ENCODE measurements at regions not wholly inside any gene's neighbourhood (a gene's known extent, or its start where the extent isn't known, plus 50 kb on each side); places are given as distances from the start of the nearest gene placed in this dataset.

- Histone ChIP-seq H3K36me3 (no peaks in the 10 kb centered on the region), H3K9me3 (no peaks in the 10 kb centered on the region), H3K4me1 (no peaks in the 10 kb centered on the region), H3K27me3 (no peaks in the 10 kb centered on the region), H3K9ac (ENCODE audit: low read depth in 2 of 2, low read length in 2 of 2) (no peak overlapping the region), H3K4me3 (no peak overlapping the region), H3K27ac (no peak overlapping the region)
- no peak for DNase-seq
- intact Hi-C loops (cut with DNase I), result no loop called here
- TF ChIP-seq CTCF (IDR thresholded peaks at IDR 0.05), result no peak
Measured at GRCh38 chr14:71317385-71318096, 410.3 kb downstream of the PCNX1 start.

- Histone ChIP-seq H3K9me3 (no peaks in the 10 kb centered on the region), H3K9ac (ENCODE audit: low read depth in 2 of 2, low read length in 2 of 2) (no peak overlapping the region), H3K4me3 (no peak overlapping the region), H3K27me3 (no peaks in the 10 kb centered on the region), H3K4me1 (no peaks in the 10 kb centered on the region), H3K36me3 (no peaks in the 10 kb centered on the region), H3K27ac (no peak overlapping the region)
- no peak for DNase-seq
- TF ChIP-seq CTCF (IDR thresholded peaks at IDR 0.05), result no peak
- intact Hi-C loops (cut with DNase I), result no loop called here
Measured at GRCh38 chr14:71318097-71318459, 410.8 kb downstream of the PCNX1 start.

- no peak for TF ChIP-seq CTCF (IDR thresholded peaks at IDR 0.05)
- Histone ChIP-seq H3K27me3 (no peaks in the 10 kb centered on the region), H3K36me3 (no peaks in the 10 kb centered on the region), H3K4me1 (no peaks in the 10 kb centered on the region), H3K27ac (peak overlapping the region; percentile 97), H3K4me3 (peak overlapping the region; percentile 60), H3K9me3 (no peaks in the 10 kb centered on the region), H3K9ac (ENCODE audit: low read depth in 2 of 2, low read length in 2 of 2) (peak overlapping the region in 1 of 2 donors; percentile 91)
- intact Hi-C loops (cut with DNase I), result loop anchor here (5.0 to 10.0 kb wide), 2 partner anchors 185 to 433 kb away; no protein-coding TSS in a partner anchor
- DNase-seq, result no peak
Measured at GRCh38 chr14:71319666-71320065, 412.4 kb downstream of the PCNX1 start.

- Histone ChIP-seq H3K4me3 (peak within 1 kb of the TSS; percentile 60), H3K27me3 (no peaks in the 10 kb centered on the region), H3K27ac (peak within 1 kb of the TSS; percentile 97), H3K4me1 (no peaks in the 10 kb centered on the region), H3K9me3 (no peaks in the 10 kb centered on the region), H3K9ac (ENCODE audit: low read depth in 2 of 2, low read length in 2 of 2) (peak within 1 kb of the TSS; percentile 91 to 98), H3K36me3 (no peaks in the 10 kb centered on the region)
- DNase-seq, result peak; percentile 98
- no peak for TF ChIP-seq CTCF (IDR thresholded peaks at IDR 0.05)
- intact Hi-C loops (cut with DNase I), result loop anchor here (5.0 to 10.0 kb wide), 2 partner anchors 185 to 432 kb away; no protein-coding TSS in a partner anchor
Measured at GRCh38 chr14:71320107-71320733, 413.0 kb downstream of the PCNX1 start, which contains the start of gene SIPA1L1. Gene SIPA1L1 (plus strand): TSS chr14:71320476.

- intact Hi-C loops (cut with DNase I), result loop anchor here (5.0 to 10.0 kb wide), 2 partner anchors 186 to 431 kb away; no protein-coding TSS in a partner anchor
- no peak for TF ChIP-seq CTCF (IDR thresholded peaks at IDR 0.05)
- H3K27ac ChIP-seq, result peak overlapping the region; percentile 97
Measured at GRCh38 chr14:71320734-71321573, 413.7 kb downstream of the PCNX1 start.

More at GRCh38 chr14:71320734-71321573, 413.7 kb downstream of the PCNX1 start:
- Histone ChIP-seq H3K36me3 (no peaks in the 10 kb centered on the region), H3K27me3 (no peaks in the 10 kb centered on the region), H3K4me3 (peak overlapping the region; percentile 60), H3K9me3 (no peaks in the 10 kb centered on the region), H3K4me1 (no peaks in the 10 kb centered on the region), H3K9ac (ENCODE audit: low read depth in 2 of 2, low read length in 2 of 2) (peak overlapping the region; percentile 91 to 98)
- peak; percentile 62 for DNase-seq

Data from colonic mucosa (tissue), 4 donors.